GM18511 (cell line): ENCODE measurements at regions not wholly inside any gene's neighbourhood (a gene's known extent, or its start where the extent isn't known, plus 50 kb on each side); places are given as distances from the start of the nearest gene placed in this dataset.

ENCODE experiments used
- ATAC-seq: cut with Tn5 transposase; IDR thresholded peaks from one replicate; pipeline ENCODE4 v1.9.1; 2021; ENCODE audit warnings: mild to moderate bottlenecking, moderate library complexity; ENCODE audit not compliant: unreplicated experiment

DNA sequence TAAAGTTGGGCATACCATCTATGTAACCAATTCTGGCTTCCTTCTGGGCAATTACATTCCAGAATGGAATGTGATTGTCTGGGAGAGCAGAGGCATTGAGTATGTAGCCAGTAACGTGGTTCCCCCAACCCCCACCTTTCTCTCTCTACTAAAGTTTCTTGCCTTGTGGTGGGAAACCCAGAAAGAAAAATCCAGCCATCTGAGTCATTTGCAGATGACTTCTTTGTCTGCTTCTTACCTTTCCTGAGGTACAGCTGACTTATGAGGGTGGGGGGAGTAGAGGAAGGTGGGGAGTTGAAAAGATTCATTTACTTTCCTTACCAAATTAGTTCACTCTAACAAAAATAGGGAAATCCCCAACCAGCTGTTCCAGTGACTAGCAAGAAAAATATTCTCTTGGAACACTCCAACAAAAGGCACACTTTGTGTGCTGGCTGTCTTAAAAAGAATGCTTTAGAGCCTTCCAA lies 112.1 kb upstream of the FRMD6 start:
- ATAC-seq, result no peak

DNA sequence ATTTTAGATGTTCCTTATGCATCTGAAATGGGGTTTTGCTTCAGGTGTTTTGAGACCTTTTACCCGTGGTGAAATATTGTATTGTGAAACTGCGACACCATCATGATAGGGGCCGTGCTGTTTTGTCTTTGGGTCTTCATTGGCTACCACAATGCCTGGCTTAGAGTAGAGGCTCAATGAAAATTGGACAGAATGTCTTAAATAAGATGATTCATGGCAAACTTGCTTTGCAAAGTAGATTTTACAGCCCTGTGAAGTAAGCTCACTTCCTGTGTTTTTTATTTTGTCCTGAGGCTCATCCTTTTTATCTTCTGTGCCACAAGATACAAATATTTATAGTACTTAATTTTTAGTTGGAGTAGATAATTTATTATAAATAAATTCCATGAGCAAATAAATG lies 111.3 kb upstream of the FRMD6 start:
- no peak for ATAC-seq

DNA sequence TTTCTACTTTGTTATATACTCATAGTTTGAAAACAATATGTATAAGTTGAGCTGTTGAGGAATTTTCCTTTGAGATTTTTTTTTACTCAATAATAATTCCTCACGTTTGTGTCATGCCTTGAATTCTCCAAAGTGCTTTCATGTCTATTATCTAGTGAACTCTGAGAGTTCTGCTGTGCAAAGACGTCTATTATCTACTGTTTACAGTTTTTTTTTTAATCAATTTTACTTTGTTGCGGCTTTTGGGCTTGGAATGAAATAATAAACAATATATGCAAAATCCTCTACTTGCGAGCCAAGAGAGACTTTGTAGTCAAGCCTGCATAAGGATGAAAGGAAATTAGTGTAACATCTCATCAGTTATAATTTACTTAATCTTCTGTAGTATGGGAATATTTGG lies 107.2 kb upstream of the FRMD6 start:
- ATAC-seq, result no peak

DNA sequence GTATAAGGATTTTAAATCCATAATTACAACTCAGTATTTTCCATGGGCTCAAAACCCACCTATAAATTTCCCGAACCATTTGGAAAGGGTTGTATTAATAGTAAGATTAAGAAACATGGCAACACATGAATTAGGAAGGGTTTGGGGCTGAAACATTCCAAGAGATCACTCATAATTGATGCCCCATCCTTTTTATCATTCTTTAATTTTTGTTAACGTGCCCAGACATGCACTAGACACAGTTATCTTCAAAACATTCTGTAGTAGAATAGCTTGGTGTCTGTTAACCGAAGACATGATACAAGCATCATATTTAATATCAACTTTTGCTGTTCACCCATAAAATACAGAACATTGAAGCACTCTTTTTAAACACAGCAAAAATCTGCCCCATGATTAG lies 106.8 kb upstream of the FRMD6 start:
- no peak for ATAC-seq

DNA sequence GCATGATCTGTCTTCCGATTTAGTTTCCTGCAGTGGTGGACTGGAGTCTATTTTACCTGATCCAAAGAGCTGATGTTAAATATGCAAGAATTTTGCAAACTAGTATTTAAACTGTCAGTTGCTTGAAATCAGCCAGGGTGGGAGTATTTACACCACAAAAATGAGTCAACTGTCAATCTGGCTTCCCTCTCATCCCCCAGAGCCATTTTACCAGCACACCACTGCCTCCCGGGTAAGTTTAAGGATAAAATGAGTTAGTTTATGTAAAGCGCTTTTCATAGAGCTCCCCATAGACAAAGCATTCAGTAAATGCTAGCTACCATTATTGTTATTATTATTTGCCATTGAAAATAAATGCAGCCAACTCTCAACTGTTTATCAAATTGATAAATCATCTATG lies 106.3 kb upstream of the FRMD6 start:
- ATAC-seq, result no peak

DNA sequence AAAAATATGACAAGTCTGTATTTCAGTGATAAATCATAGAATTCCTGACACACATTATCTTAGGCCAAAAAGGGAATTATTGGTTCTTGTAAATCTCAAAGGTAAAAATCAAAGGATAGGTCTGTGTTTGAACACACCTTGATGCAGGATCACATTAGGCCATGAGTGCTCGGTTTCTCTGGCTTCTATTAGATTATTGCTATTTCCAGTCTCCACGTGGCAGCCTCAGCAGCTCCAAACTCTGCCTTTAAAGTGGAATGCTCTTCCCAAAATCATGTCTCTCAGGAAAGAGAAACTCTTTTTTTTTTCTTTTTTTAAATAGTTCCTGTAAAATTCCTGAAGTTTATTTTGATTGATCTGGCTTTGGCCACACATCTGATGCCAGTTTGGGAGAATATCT lies 105.6 kb upstream of the FRMD6 start:
- no peak for ATAC-seq

DNA sequence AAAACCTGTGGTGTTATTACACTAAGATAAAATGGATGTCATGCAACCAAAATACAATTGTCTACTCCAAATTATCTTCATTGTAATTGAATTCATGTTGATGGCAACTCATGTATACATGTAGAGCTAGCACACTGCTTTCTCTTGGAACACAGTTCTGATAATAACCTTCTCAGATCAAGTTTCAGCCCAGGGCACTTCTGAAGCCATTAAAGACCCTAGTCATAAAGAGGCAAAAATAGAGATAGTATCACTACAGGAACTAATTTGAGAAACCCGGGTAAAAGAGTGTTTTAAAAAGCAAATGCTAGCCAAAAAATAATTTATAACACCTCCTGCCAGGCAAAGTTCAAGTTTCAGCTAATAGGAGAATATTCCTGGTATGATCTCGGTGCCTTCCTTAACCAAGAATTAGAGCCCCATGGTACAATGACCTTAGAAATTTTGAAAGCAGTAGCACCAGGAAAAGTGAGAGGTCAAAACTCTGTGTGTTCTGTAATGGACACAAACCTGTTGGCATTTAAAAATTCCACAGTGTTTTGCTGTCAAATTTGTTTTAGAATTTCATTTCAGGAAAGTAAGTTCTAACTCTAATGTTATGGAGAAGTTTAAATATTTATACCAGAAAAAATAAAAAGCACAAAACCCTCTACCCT lies 105.0 kb upstream of the FRMD6 start:
- ATAC-seq, result no peak

DNA sequence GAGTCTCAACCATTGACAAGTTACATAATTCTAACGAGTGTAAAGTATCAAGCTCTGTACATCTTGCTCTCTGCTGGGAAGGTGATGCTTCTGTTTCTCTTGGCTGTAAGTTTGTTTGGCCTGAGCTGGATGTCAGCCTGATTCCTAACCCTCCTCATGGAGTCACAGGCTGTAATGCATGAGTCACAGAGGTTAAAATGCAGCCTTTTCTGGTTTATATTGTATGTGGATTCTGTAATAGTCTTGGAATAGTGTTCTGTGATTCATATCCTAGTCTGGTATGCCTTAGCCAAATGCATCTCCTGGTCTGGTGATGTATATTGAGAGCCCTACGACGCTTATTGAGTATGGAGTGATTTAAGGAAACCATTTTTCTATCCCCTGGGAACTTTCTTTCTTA lies 104.5 kb upstream of the FRMD6 start:
- ATAC-seq, result no peak

DNA sequence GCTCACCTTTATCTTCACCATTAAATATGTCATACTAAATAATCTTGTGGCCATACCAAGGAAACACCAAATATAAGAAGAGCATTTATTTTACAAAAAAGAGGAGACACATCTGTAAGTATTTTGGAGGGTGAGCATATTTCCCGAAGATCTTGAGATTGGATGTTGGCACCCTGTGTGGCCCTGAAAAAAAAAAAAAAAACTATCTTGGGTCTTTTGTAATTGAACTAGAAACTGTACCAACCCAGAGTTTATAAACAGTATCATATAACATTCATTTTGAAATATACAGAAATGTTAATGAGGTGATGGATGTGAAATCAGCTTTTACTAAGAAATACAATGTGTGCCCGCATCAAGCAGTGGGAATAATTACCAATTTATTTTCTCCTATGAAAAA lies 104.0 kb upstream of the FRMD6 start:
- no peak for ATAC-seq

DNA sequence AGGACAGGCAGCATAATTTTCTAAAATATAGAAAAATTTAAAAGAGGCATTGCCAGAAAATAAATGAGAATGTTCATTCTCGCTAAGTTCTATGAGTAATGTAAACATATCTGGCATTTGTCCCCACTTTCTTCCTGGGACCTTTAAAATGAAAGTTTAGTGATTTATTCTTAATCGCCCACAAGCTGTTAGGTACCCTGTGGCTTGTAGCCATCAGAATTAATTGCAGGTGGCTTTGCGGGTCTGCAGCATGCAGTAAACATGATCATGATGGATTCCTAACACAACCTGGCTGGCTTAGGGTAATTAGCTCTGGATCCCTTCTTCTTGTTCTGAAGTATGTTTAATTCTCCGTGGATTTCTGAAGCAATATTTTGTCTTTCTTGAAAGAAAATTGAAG lies 103.5 kb upstream of the FRMD6 start:
- no peak for ATAC-seq

DNA sequence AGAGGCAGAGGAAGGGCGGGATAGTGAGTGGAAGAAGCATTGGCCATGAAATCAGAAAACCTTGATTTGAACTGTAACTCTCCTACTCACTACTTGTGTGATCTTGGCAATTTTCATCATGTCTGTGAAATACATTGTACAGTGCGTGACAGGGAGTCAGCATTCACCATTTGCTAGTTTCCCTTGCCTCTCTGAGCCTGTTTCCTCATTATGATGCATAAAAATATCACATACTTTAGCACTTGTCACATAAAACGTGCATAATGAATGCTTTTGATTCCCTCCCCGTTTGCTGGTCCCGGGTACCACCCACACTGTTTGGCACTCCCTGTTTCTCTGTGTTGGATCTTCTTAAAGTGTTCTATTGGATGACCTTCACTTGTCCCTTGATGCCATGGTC lies 101.1 kb upstream of the FRMD6 start:
- ATAC-seq, result no peak

DNA sequence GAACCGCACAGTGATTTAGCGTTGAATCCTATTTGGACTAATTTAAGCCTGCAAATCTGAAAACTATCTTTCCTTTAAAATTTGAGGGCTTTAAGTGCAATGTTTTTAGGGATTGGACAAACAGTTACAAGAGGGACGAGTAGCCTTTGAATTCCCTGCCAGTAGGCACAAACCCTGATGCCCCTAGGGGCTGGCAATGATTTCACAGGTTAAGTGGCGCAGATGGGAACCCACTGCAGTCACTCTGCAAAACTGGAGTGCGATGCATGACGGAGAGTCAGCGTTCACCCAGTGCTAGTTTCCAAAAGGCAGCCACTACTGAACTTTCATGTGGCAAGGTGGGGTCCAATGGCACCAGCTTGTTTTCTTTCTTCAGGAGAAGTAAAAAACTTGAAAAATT lies 99.4 kb upstream of the FRMD6 start:
- ATAC-seq, result no peak

DNA sequence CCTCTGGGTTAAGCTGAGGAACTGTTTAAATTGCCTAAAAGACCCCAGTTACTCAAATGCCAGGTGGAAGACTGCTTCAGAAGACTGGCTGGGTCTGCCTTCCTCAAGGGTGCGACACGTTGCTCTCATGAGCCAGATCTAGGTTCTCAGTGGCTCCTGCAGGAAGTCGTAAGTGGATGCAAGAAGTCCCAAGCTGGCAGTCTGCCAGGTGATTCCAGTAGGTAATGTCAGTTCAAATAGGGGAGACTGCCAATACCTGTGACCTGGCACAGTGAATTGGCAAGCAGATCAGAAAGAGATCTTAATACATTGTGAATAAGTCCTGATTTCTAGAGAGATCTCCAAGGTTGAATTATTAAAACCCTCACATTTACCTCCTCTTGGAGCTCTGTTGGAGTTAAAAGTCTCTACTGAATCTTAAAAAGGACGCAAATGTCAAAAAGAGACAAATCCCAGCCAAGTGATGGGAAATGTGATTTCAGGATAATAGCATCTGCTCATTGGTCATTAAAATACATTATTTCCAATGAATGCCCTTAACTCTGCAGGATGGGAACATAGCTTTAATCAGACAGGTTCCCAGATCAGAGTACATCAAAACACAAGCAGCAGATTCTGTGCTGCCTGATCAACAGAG lies 98.8 kb upstream of the FRMD6 start:
- ATAC-seq, result no peak

DNA sequence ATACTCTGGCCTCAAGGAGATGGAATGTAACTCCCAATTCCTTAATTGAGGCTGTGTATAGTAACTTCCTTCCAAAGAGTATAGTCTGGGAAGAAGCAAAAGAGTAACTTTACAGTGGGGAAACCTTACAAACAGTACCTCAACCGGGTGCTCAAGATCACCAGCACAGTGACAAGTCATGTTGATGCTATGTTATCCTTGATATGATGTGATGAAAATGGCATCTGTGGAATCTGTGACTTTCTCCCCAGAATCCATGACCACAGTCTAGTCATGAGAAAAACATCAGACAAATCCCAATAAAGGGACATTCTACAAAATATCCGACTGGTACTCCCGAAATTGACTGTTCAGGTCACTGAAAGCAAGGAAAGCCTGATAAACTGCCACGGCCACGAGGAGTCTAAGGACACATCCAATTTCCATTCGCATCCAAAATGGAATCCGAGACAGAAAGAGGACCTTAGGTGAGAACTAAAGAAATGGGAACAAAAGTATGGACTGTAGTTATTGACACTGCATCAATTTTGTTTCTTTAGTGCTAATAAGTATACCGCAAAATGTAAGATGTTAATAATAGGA lies 97.3 kb upstream of the FRMD6 start:
- no peak for ATAC-seq

DNA sequence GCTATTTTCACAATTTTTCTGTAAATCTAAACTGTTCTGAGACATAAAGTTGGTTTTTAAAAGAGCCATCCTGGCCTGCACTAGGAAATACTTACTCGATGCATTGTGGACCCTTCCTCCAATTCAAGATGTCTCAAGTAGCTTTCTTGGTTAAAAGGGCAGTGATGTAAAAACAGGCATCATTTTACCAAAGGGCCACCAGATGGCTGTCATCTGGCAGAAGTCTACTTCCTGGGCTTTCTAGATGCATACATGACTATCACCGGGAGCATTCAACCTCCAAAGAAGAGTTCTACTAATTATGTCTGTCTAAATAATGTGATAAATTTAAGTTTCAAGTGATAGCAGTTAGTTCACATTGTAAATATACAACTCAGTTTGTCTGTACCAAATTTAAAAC lies 96.8 kb upstream of the FRMD6 start:
- no peak for ATAC-seq

DNA sequence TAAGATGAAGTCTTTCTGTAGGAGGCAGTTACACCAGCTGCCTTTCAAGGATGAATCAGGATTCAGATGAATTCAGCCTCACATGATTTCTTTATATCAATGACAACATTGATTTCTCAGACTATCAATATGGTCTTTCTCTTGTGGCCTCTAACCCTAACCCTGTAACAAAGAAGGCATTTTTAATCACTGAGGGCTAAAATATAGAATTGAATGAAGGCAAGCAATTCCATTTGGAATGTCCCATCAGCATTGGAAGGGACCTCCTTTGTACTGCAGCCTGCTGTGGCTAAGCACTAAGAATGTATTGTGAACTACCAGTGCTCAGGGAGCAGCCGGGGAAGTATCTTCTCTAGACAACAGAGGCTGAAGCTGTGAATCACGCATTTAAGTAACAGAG lies 90.6 kb upstream of the FRMD6 start:
- ATAC-seq, result no peak

DNA sequence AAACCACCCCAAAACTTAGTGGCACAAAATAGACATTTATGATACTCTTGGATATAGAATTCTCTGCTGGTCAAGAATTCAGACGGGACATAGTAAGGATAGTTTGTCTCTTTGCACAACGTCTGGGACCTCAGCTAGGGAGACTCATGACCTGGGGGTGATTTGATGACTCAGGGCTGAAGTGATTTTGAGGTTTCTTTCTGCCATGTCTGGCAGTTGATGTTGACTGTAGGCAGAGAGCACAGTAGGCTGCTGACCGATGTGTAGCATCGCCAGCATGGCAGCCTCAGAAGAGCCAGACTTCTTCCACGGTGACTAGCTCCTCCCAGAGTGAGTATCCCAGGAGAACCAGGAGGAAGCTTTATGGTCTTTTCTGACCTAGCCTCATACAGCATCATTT lies 88.9 kb upstream of the FRMD6 start:
- no peak for ATAC-seq

DNA sequence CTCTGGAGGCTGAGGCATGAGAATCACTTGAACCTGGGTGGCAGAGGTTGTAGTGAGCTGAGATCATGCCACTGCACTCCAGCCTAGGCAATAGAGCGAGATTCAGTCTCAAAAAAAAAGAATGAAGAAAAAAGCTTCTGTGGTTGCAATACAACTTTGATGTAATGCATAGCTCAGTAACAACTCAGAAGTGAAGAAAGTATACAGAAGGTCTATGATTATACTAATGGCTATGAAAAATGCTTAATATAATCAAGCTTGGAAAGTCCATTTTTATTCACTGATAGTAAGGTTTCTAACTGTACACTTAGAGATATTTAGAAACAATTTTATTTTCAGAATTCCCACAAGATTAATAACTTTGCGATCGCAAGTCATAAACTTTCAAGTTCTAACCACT lies 88.2 kb upstream of the FRMD6 start:
- no peak for ATAC-seq

DNA sequence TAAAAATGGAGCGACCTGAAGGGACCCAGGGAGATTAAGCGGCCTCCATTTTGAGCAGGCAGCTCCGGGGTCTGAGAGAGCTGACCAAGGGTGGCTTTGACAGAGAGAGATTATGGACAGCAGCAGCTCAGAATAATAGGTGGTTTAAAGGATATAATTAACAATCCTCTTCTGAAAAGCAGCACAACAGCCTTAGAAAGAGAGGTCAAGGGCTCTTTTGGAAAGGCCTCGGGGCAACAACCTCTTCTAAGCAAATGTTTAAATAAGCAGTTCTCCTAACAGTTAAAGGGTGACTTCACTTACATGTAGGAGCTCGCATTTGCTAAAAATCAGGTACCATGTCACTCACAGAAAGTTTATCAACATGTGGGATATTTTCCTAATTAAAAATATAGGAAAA lies 87.2 kb upstream of the FRMD6 start:
- no peak for ATAC-seq

DNA sequence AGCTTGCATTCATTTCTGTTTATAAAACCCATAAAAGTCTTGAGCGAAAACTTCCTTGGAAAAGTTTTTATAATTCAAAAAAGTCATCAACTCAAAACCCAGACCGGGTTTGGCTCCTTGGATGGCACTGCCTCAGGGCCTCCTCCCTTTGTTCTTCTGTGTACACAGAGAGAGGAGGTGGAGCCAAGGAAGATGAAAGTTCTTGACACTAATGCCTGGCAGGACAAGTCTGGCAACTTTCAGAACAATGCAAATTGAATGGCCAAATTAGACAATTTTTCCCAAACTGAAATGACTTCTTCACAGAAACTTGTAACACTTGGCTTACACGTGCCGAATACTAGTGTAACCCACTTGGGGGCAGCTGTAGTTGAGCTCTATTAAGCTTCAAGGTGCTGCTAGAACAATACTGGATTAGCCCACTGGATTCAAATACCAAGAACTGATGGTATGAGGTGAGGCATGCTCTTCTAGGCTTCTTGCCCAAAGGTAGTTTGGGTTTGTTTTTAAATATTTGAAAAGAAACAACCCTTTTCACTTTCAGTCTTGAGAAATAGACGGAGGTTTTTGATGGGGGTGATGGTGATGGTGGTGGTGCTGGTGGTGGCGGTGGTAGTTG lies 86.6 kb upstream of the FRMD6 start:
- ATAC-seq, result no peak

DNA sequence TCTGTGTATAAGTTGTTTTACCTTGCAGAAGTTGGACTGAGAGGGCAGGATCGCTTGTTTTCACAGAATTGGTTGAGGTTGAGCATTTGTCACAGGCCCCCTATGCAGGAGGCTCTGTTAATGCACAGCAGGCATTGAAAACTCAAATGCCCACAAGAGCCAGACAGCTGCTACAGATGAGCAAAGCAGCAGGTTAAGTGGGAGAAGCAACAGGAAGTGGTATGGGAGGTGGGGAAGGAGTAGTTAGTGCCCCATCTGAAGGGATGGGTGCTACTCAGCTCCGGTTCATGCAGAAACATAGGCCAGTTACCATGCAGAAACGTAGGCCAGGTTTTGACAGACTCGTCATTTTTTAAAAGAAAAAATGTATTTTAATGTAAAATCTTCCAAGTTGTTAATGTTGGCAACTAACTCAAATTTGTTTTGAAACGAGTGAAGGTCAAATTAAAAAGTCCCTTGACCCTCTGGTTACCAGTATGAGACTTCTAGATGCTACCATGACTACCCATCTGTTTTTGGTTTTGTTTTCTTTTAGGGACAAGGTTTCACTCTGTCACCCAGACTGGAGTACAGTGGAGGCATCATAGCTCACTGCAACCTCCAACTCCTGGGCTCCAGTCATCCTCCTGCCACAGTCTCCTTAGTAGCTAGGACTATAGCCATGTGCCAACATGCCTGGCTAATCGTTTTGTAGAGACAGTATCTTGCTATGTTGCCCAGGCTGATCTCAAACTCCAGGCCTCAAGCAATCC lies 84.7 kb upstream of the FRMD6 start:
- no peak for ATAC-seq

DNA sequence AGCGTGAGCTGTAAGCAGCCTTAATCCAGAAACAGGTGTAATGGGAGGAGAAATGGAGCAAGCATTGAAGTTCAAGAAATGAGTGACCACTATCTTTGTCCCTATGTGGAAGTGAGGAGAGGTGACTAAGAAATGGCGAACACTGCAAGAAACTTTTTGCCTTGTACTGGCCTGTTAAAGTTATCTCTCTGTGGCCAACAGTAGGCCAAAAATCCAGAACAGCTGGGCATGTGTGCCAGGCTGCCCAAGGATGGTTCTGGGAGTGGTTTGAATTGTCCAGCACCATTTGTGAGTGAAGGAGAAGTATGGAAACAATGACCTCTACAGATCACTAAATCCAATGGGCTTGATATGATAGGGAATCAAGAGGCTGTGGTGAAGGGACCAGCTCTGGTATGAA lies 83.3 kb upstream of the FRMD6 start:
- ATAC-seq, result no peak
